Left kidney (tissue), 1 donor: ENCODE measurements at regions not wholly inside any gene's neighbourhood (a gene's known extent, or its start where the extent isn't known, plus 50 kb on each side); places are given as distances from the start of the nearest gene placed in this dataset.

Experiments used
- DNase-seq: peaks from one replicate; pipeline ENCODE4 v3.0.0-alpha.2; 2013

- DNase-seq, result no peak
These were observed 249.7 kb downstream of the SPTSSA start for GRCh38 chr14:34212172-34212929.

- DNase-seq, result no peak
These were observed 250.3 kb downstream of the SPTSSA start for GRCh38 chr14:34211732-34212131.

GRCh38 chr14:34208532-34208931 lies 253.5 kb downstream of the SPTSSA start:
- DNase-seq, result no peak

- DNase-seq, result no peak
These were observed 254.9 kb upstream of the EGLN3 start for GRCh38 chr14:34205799-34206198.

GRCh38 chr14:34204774-34205173 lies 253.9 kb upstream of the EGLN3 start:
- DNase-seq, result no peak

- DNase-seq, result no peak
These were observed 252.4 kb upstream of the EGLN3 start for GRCh38 chr14:34203251-34203722.

GRCh38 chr14:34201909-34202637 lies 251.2 kb upstream of the EGLN3 start:
- DNase-seq, result no peak

GRCh38 chr14:34199585-34199984 lies 248.7 kb upstream of the EGLN3 start:
- DNase-seq, result no peak

- no peak for DNase-seq
These were observed 247.2 kb upstream of the EGLN3 start for GRCh38 chr14:34198096-34198495.

- DNase-seq, result no peak
These were observed 245.1 kb upstream of the EGLN3 start for GRCh38 chr14:34195964-34196363.

GRCh38 chr14:34190717-34191116 lies 239.8 kb upstream of the EGLN3 start:
- DNase-seq, result no peak

GRCh38 chr14:34189866-34190265 lies 239.0 kb upstream of the EGLN3 start:
- DNase-seq, result no peak

GRCh38 chr14:34187519-34188044 lies 236.7 kb upstream of the EGLN3 start:
- no peak for DNase-seq

- no peak for DNase-seq
These were observed 236.2 kb upstream of the EGLN3 start for GRCh38 chr14:34187061-34187460.

- no peak for DNase-seq
These were observed 233.3 kb upstream of the EGLN3 start for GRCh38 chr14:34184126-34184525.

GRCh38 chr14:34183478-34183877 lies 232.6 kb upstream of the EGLN3 start:
- no peak for DNase-seq

- DNase-seq, result no peak
These were observed 230.5 kb upstream of the EGLN3 start for GRCh38 chr14:34181338-34181737.

- no peak for DNase-seq
These were observed 230.0 kb upstream of the EGLN3 start for GRCh38 chr14:34180869-34181268.

GRCh38 chr14:34180434-34180833 lies 229.6 kb upstream of the EGLN3 start:
- no peak for DNase-seq

- DNase-seq, result no peak
These were observed 228.9 kb upstream of the EGLN3 start for GRCh38 chr14:34179727-34180126.

- DNase-seq, result no peak
These were observed 226.6 kb upstream of the EGLN3 start for GRCh38 chr14:34177466-34177865.

- DNase-seq, result no peak
These were observed 224.7 kb upstream of the EGLN3 start for GRCh38 chr14:34175574-34175973.

GRCh38 chr14:34174973-34175372 lies 224.1 kb upstream of the EGLN3 start:
- no peak for DNase-seq
